ENCODE measurements at regions not wholly inside any gene's neighbourhood (a gene's known extent, or its start where the extent isn't known, plus 50 kb on each side); places are given as distances from the start of the nearest gene placed in this dataset.
A peak's percentile ranks its signal among the peaks of the same experiment; 100 is the strongest.

DNA sequence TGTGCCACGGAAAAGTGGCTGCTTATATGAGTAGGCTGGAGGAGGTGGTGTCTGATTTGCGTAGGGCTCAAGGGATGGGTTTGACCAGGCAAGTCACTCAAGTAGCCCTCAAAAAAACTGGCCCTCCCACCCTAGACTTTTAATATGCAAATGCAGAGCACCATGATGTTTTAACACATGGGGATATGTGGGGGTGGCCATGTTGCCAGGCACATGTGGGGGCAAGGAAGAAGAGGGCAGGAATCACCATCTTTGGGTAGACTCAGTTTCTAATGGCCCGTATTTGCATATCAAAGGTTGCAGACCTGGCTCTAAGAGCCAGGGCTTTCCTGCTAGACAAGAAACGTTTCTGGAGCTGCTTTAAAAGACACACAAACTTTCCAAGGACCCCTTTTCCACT, 307.2 kb upstream of the NDN start:
- H3K9me3 ChIP-seq, result no peaks in the 10 kb centered on the region
- no peak overlapping the region for H3K27ac ChIP-seq
- TF ChIP-seq, protein P1, sequence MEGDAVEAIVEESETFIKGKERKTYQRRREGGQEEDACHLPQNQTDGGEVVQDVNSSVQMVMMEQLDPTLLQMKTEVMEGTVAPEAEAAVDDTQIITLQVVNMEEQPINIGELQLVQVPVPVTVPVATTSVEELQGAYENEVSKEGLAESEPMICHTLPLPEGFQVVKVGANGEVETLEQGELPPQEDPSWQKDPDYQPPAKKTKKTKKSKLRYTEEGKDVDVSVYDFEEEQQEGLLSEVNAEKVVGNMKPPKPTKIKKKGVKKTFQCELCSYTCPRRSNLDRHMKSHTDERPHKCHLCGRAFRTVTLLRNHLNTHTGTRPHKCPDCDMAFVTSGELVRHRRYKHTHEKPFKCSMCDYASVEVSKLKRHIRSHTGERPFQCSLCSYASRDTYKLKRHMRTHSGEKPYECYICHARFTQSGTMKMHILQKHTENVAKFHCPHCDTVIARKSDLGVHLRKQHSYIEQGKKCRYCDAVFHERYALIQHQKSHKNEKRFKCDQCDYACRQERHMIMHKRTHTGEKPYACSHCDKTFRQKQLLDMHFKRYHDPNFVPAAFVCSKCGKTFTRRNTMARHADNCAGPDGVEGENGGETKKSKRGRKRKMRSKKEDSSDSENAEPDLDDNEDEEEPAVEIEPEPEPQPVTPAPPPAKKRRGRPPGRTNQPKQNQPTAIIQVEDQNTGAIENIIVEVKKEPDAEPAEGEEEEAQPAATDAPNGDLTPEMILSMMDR (IDR thresholded peaks at IDR 0.05), result no peak
- TF ChIP-seq POLR2A (IDR thresholded peaks at IDR 0.05), result no peak
- no peaks in the 10 kb centered on the region for H3K4me1 ChIP-seq
- H3K36me3 ChIP-seq, result no peaks in the 10 kb centered on the region
- no peak for DNase-seq
- intact Hi-C loops (cut with DNase I; ENCODE audit: low total_unique reads), result no loop called here
- no peak overlapping the region for H3K4me3 ChIP-seq
- H3K27me3 ChIP-seq, result no peaks in the 10 kb centered on the region

DNA sequence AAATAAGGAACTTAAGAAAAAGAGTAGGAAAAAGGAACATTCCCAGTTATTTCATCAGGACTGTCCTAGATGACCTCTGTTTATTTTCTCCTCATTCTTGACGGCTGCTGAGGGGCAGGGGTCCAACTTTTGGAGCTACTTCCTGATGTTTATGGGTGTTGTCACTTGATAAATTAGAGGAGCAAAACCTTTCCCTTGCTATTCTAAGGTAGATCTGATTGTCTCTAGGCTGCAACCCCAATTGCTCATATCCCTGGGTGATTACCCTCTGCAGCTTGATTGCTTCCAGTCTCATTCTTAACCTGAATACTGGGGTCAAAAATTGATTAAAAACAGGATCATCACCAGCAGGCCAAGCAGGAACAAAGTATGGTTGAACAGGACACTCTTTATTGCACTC, 311.0 kb upstream of the NDN start:
- no peaks in the 10 kb centered on the region for H3K4me1 ChIP-seq
- H3K27me3 ChIP-seq, result no peaks in the 10 kb centered on the region
- intact Hi-C loops (cut with DNase I; ENCODE audit: low total_unique reads), result no loop called here
- no peak overlapping the region for H3K27ac ChIP-seq
- no peaks in the 10 kb centered on the region for H3K36me3 ChIP-seq
- peak in 1 of 2 donors; percentile 37 for DNase-seq
- H3K4me3 ChIP-seq, result no peak overlapping the region
- no peaks in the 10 kb centered on the region for H3K9me3 ChIP-seq
- TF ChIP-seq, protein P1 (IDR thresholded peaks at IDR 0.05), result no peak
- TF ChIP-seq POLR2A (IDR thresholded peaks at IDR 0.05), result no peak

DNA sequence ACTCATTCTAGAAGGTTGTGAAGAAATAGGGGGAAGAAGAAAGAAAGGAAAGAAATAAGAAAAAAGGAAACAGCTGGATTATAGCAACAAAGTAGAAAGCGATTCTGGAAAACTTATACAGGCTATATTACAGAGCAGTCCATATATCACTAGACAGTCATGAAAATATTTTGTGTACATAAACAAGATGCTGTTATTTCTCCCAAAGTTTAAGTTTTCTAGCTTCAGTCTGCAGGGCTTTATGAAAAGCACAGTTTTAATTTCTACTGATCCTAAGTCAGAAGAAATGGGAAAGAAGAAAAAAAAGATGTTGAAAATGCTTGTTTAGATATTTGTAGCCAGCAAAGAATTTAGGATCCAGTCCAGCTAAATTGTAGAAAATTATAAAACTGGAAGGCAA, 321.4 kb upstream of the NDN start:
- H3K27ac ChIP-seq, result no peak overlapping the region
- no peak overlapping the region for H3K4me3 ChIP-seq
- no peak for DNase-seq
- no peaks in the 10 kb centered on the region for H3K36me3 ChIP-seq
- no peaks in the 10 kb centered on the region for H3K4me1 ChIP-seq
- TF ChIP-seq POLR2A (IDR thresholded peaks at IDR 0.05), result no peak
- TF ChIP-seq, protein P1 (IDR thresholded peaks at IDR 0.05), result no peak
- H3K9me3 ChIP-seq, result no peaks in the 10 kb centered on the region
- intact Hi-C loops (cut with DNase I; ENCODE audit: low total_unique reads), result no loop called here
- no peaks in the 10 kb centered on the region for H3K27me3 ChIP-seq

DNA sequence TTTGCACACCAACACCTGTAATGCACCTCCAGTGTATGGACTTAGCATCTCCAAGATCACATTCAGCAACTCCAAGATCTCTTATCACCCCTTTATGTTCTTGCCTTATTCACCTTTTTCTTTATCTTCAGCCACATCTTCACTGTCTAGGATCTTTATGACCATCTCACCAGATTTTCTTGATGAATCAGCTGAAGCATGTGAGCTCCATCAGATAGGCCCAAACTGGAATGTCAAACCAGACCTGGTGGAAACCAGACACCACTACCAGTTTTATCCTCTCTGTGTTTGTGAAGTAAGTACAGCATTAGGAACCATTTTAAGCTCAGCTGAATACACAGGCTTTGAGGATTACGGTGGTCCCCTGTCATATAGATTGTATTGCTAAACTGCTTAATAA, 330.4 kb upstream of the NDN start:
- Histone ChIP-seq H3K4me3 (no peak overlapping the region), H3K36me3 (no peaks in the 10 kb centered on the region), H3K9me3 (no peaks in the 10 kb centered on the region), H3K27ac (no peak overlapping the region), H3K4me1 (no peaks in the 10 kb centered on the region), H3K27me3 (no peaks in the 10 kb centered on the region)
- intact Hi-C loops (cut with DNase I; ENCODE audit: low total_unique reads), result no loop called here
- TF ChIP-seq, protein P1 (IDR thresholded peaks at IDR 0.05), result no peak
- TF ChIP-seq POLR2A (IDR thresholded peaks at IDR 0.05), result no peak
- no peak for DNase-seq

DNA sequence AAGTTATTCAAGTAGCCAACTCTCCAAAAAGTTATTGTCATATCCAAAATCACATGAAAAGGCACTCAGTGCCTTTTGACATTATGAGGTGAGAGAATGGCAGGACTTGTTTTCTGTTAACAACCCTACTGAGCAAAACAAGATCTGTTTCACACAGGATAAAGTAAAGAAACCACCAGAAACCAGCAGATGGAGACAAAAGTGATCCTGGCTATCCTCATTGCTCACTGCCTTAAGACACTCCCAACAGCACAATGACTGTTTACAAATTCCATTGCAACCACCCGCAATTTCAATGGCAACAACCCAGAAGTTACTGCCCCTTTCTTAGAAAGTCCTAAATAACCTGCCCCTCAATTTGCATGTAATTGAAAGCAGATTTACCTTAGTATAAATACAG, 352.6 kb upstream of the NDN start:
- Histone ChIP-seq H3K27me3 (no peaks in the 10 kb centered on the region), H3K4me1 (no peaks in the 10 kb centered on the region), H3K4me3 (no peak overlapping the region), H3K36me3 (no peaks in the 10 kb centered on the region), H3K27ac (no peak overlapping the region), H3K9me3 (no peaks in the 10 kb centered on the region)
- intact Hi-C loops (cut with DNase I; ENCODE audit: low total_unique reads), result no loop called here
- DNase-seq, result no peak
- no peak for TF ChIP-seq POLR2A (IDR thresholded peaks at IDR 0.05)
- TF ChIP-seq, protein P1 (IDR thresholded peaks at IDR 0.05), result no peak

All from uterus (tissue), 3 donors.